HCT116 (cell line): ENCODE measurements at regions not wholly inside any gene's neighbourhood (a gene's known extent, or its start where the extent isn't known, plus 50 kb on each side); places are given as distances from the start of the nearest gene placed in this dataset.

Source experiments
- SP1 ChIP-seq: IDR thresholded peaks from 2 replicates; pipeline ENCODE4 v1.6.1; 2012; ENCODE audit warnings: low read depth
- SRF ChIP-seq: IDR thresholded peaks from 2 replicates; pipeline ENCODE4 v1.6.1; 2012; ENCODE audit warnings: low read depth

- TF ChIP-seq SP1 (no peak), SRF (no peak)
Observed at GRCh38 chrX:9330249-9330982, 134.4 kb upstream of the TBL1X start.
